ENCODE measurements at regions not wholly inside any gene's neighbourhood (a gene's known extent, or its start where the extent isn't known, plus 50 kb on each side); places are given as distances from the start of the nearest gene placed in this dataset.

DNA sequence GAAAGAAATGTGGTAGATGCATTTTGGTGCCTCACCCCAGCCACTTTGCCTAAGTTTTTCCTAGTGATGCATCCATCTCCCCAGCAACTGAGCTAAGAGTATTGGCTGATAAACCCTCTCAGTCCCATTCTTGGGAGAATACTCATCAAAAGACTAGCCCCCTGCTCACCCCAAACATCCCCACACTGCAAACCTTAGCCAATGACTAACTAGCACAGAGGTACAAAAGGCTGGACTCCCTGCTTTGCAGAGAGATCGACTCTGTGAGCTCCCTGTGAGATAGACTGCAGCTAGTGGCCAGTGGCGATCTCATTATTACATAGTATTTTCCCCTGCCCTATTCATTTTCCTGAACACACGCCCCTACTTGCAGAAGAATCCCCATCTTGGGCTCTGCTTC lies 155.3 kb downstream of the HHIPL2 start:
- TF ChIP-seq, protein P1, sequence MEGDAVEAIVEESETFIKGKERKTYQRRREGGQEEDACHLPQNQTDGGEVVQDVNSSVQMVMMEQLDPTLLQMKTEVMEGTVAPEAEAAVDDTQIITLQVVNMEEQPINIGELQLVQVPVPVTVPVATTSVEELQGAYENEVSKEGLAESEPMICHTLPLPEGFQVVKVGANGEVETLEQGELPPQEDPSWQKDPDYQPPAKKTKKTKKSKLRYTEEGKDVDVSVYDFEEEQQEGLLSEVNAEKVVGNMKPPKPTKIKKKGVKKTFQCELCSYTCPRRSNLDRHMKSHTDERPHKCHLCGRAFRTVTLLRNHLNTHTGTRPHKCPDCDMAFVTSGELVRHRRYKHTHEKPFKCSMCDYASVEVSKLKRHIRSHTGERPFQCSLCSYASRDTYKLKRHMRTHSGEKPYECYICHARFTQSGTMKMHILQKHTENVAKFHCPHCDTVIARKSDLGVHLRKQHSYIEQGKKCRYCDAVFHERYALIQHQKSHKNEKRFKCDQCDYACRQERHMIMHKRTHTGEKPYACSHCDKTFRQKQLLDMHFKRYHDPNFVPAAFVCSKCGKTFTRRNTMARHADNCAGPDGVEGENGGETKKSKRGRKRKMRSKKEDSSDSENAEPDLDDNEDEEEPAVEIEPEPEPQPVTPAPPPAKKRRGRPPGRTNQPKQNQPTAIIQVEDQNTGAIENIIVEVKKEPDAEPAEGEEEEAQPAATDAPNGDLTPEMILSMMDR (conservative IDR thresholded peaks at IDR 0.05; ENCODE audit: low read length), result no peak
- TF ChIP-seq EZH2phosphoT487 (IDR thresholded peaks at IDR 0.05; ENCODE audit: borderline replicate concordance), result no peak
